Type B pancreatic cell (in vitro differentiated cells): ENCODE measurements at regions not wholly inside any gene's neighbourhood (a gene's known extent, or its start where the extent isn't known, plus 50 kb on each side); places are given as distances from the start of the nearest gene placed in this dataset.
"Not testable (repeated sequence)": the region's sequence is repeated elsewhere in the genome, so short reads cannot be mapped to it uniquely, and the experiment has no call there.

Source experiments
- DNase-seq: peaks from one replicate; pipeline ENCODE4 v3.0.0; 2021; ENCODE audit warnings: mixed read lengths; ENCODE audit not compliant: unreplicated experiment; ENCODE audit errors: extremely low spot score
- H3K27ac Mint-ChIP-seq: 2 replicates; pipeline ENCODE4 v1.8.0; 2021; ENCODE audit warnings: mild to moderate bottlenecking, mixed read lengths
- H3K27me3 Mint-ChIP-seq: 2 replicates; pipeline ENCODE4 v1.8.0; 2021; ENCODE audit warnings: mixed read lengths
- H3K36me3 Mint-ChIP-seq: 2 replicates; pipeline ENCODE4 v1.8.0; 2021; ENCODE audit warnings: mixed read lengths
- H3K4me1 Mint-ChIP-seq: one replicate; pipeline ENCODE4 v1.8.0; 2021; ENCODE audit warnings: mixed read lengths; ENCODE audit not compliant: unreplicated experiment
- H3K4me3 Mint-ChIP-seq: 2 replicates; pipeline ENCODE4 v1.8.0; 2021; ENCODE audit warnings: mild to moderate bottlenecking, mixed read lengths
- H3K9me3 Mint-ChIP-seq: 2 replicates; pipeline ENCODE4 v1.8.0; 2021; ENCODE audit warnings: mixed read lengths
- TF ChIP-seq, protein P1 (sequence below): fragments of 200-600 bp; sonication (generic); conservative IDR thresholded peaks from 2 replicates; pipeline ENCODE4 v1.5.0; 2021; ENCODE audit warnings: antibody characterized with exemption, mild to moderate bottlenecking

DNA sequence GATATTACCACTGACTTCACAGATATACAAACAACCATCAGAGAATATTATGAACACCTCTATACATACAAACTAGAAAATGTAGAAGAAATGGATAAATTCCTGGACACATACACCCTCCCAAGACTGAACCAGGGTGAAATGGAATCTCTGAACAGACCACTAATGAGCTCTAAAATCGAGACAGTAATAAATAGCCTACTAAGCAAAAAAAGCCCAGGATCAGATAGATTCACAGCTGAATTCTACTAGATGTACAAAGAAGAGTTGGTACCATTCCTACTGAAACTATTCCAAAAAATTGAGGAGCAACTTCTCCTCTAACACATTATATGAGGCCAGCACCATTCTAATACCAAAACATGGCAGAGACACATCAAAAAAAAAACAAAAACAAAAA lies 837.7 kb downstream of the FSCB start:
- TF ChIP-seq, protein P1, sequence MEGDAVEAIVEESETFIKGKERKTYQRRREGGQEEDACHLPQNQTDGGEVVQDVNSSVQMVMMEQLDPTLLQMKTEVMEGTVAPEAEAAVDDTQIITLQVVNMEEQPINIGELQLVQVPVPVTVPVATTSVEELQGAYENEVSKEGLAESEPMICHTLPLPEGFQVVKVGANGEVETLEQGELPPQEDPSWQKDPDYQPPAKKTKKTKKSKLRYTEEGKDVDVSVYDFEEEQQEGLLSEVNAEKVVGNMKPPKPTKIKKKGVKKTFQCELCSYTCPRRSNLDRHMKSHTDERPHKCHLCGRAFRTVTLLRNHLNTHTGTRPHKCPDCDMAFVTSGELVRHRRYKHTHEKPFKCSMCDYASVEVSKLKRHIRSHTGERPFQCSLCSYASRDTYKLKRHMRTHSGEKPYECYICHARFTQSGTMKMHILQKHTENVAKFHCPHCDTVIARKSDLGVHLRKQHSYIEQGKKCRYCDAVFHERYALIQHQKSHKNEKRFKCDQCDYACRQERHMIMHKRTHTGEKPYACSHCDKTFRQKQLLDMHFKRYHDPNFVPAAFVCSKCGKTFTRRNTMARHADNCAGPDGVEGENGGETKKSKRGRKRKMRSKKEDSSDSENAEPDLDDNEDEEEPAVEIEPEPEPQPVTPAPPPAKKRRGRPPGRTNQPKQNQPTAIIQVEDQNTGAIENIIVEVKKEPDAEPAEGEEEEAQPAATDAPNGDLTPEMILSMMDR: no peak
- DNase-seq: no peak
- no peaks in the 10 kb centered on the region for H3K27me3 Mint-ChIP-seq
- H3K9me3 Mint-ChIP-seq: peaks cover 7% of the 10 kb centered on the region
- H3K27ac Mint-ChIP-seq: no peak overlapping the region
- H3K36me3 Mint-ChIP-seq: no peaks in the 10 kb centered on the region
- H3K4me1 Mint-ChIP-seq: no peaks in the 10 kb centered on the region
- H3K4me3 Mint-ChIP-seq: no peak overlapping the region

DNA sequence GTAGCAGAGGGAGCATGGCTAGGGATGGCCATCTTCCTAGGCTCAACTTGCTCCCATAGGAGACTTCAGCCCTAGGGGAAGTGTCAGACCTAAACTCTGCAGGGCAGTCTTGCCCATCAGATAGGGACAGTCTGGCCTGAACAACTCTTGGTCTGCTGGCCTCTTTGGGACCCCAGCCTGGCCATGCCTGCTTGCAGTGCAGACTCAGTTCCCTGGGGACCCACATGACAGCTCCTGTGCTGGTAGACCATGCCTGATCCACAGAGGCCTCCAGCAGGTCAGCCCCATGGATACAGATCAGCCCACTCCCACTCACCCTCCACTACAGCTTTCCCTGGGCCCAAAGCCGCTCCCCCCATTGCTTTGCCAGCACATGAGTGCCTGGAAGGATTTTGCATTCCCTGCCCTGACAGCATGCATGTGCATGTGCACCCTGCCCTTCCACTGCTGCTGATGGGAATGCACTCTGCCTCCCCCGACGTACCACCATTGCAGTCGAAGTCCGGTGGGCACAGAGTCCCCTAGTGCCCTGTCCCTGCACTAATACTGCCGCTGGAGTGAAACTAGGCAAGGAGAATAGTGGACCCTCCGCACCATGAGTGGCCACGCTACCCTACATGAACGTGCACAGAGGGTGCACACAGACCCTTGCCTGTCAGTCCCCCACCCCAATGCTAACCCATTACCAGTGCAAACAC lies 841.4 kb downstream of the FSCB start:
- Mint-ChIP-seq H3K27me3 (no peaks in the 10 kb centered on the region), H3K36me3 (no peaks in the 10 kb centered on the region), H3K4me1 (no peaks in the 10 kb centered on the region), H3K4me3 (no peak overlapping the region), H3K9me3 (peaks cover 7% of the 10 kb centered on the region), H3K27ac (no peak overlapping the region)
- TF ChIP-seq, protein P1: no peak
- no peak for DNase-seq

DNA sequence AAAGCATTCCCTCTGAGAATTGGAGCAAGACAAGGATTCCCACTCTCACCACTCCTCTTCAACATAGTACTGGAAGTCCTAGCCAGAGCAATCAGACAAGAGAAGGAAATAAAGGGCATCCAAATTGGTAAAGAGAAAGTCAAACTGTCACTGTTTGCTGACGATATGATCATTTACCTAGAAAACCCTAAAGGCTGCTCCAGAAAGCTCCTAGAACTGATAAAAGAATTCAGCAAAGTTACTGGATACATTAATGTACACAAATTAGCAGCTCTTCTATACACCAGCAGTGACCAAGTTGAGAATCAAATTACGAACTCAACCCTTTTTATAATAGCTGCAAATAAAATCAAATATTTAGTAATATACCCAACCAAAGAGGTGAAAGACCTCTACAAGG lies 851.9 kb downstream of the FSCB start:
- not testable (repeated sequence) for H3K4me3 Mint-ChIP-seq, H3K27me3 Mint-ChIP-seq, H3K27ac Mint-ChIP-seq, H3K9me3 Mint-ChIP-seq, DNase-seq, H3K36me3 Mint-ChIP-seq, H3K4me1 Mint-ChIP-seq

DNA sequence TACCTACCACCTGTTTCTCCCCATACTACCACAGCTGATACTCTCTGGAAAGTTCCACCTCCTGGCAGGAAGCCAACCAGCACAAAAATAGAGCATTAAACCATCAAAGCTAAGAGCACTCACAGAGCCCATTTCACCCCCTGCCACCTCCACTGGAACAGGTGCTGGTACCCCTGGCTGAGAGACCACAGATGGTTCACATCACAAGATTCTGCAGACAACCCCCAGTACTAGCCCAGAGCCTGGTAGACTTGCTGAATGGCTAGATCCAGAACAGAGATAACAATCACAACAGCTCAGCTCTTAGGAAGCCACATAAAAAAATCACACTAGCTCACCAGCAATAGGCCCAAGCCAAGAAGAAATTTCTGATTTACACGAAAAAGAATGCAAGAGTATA lies 855.2 kb downstream of the FSCB start:
- Mint-ChIP-seq H3K4me3 (no peak overlapping the region), H3K4me1 (no peaks in the 10 kb centered on the region), H3K9me3 (peaks cover 6% of the 10 kb centered on the region)

DNA sequence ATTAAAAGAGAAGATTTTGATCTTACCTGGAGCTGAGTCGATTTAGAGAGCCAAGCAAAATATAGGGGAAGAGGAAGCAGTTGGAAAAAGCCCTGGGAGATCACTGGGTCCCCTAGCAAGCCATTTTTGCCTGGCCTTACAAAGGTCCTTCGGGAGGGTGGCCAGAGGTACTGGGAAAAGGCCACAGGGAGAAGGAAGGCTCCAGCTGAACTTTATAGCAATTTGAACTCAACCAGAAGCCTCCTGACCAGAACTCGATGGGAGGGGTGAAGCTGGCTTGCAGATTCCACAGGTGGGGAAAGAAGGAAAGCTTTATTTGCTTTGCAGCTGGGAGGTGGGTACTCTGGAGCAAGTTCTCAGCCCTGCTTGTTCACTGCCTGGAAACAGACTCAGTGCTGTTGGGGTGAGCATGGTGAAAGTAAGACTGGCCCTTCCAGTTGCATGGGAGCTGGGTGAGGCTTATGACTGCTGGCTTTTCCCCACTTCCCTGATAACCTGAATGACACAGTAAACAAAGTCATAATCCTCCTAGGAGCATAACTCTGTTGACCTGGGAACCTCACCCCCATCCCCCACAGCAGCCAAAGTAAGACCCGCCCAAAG lies 855.8 kb downstream of the FSCB start:
- Mint-ChIP-seq H3K4me3 (no peak overlapping the region), H3K4me1 (no peaks in the 10 kb centered on the region), H3K9me3 (peaks cover 6% of the 10 kb centered on the region), H3K27me3 (no peaks in the 10 kb centered on the region), H3K36me3 (no peaks in the 10 kb centered on the region), H3K27ac (no peak overlapping the region)
- TF ChIP-seq, protein P1: no peak
- no peak for DNase-seq

More for the DNA sequence above, 855.2 kb downstream of the FSCB start:
- Mint-ChIP-seq H3K36me3 (no peaks in the 10 kb centered on the region), H3K27ac (no peak overlapping the region), H3K27me3 (no peaks in the 10 kb centered on the region)
- TF ChIP-seq, protein P1: no peak
- no peak for DNase-seq

DNA sequence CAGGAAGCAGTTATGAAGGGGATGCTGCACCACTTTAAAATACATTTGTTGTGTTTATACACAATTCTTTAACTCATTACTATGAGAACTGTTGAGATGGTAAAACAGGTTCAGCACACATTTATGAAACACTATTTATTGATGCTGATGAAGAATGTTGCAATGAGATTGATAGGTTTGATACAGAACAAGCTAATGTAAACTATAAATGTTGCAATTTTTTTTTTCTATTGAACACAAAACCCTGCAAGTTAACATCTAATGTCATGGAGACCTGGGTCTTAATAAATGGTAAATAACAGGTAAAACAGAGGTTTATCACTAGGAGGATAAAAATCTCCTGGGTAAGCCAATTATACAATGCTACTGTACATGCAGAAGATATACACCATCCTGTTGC lies 857.6 kb downstream of the FSCB start:
- Mint-ChIP-seq H3K36me3 (no peaks in the 10 kb centered on the region), H3K27me3 (no peaks in the 10 kb centered on the region), H3K4me3 (no peak overlapping the region), H3K4me1 (no peaks in the 10 kb centered on the region), H3K27ac (no peak overlapping the region), H3K9me3 (peaks cover 6% of the 10 kb centered on the region)
- TF ChIP-seq, protein P1: no peak
- DNase-seq: no peak
